K562 (cell line): ENCODE measurements at regions not wholly inside any gene's neighbourhood (a gene's known extent, or its start where the extent isn't known, plus 50 kb on each side); places are given as distances from the start of the nearest gene placed in this dataset.

Experiments
- BACH1 ChIP-seq: fragments of 200-800 bp; sonication (Bioruptor generic); IDR thresholded peaks from 2 replicates; pipeline ENCODE4 v1.6.1; 2016; ENCODE audit warnings: missing genetic modification characterization, missing compliant biosample characterization
- DIDO1 ChIP-seq: fragments of 450-650 bp; IDR thresholded peaks from 2 replicates; pipeline ENCODE4 v1.6.1; 2016; ENCODE audit warnings: low read depth, missing biosample characterization, missing genetic modification characterization
- OTX1 ChIP-seq: fragments of 450-650 bp; formaldehyde crosslinking; IDR thresholded peaks from 2 replicates; pipeline ENCODE4 v1.4.0; 2022; ENCODE audit warnings: mild to moderate bottlenecking
- RREB1 ChIP-seq: fragments of 250-450 bp; sonication (Bioruptor Pico); IDR thresholded peaks from 2 replicates; pipeline ENCODE4 v1.4.0; 2020
- SFPQ ChIP-seq: fragments of 200-400 bp; formaldehyde crosslinking; IDR thresholded peaks from 2 replicates; pipeline ENCODE4 v1.6.1; 2017; ENCODE audit warnings: mild to moderate bottlenecking, low read depth, low read length, moderate library complexity
- THRB ChIP-seq: fragments of 450-650 bp; formaldehyde crosslinking; conservative IDR thresholded peaks from 2 replicates; pipeline ENCODE4 v1.4.0; 2022; ENCODE audit warnings: mild to moderate bottlenecking, missing genetic modification characterization
- U2AF1 ChIP-seq: fragments of 200-400 bp; formaldehyde crosslinking; optimal IDR thresholded peaks from 2 replicates; pipeline ENCODE3; 2017; ENCODE audit warnings: mild to moderate bottlenecking, low read depth, low read length, moderate library complexity
- ZKSCAN8 ChIP-seq: fragments of 200-800 bp; sonication (Bioruptor generic); IDR thresholded peaks from 2 replicates; pipeline ENCODE4 v1.6.1; 2016; ENCODE audit warnings: missing genetic modification characterization, missing compliant biosample characterization
- ZNF318 ChIP-seq, 2 experiments: fragments of 450-650 bp; IDR thresholded peaks; 2 replicates each; pipeline ENCODE4 v1.6.1; 2016; ENCODE audit warnings: mild to moderate bottlenecking in 2 of 2, borderline replicate concordance in 1 of 2, low read depth in 1 of 2, moderate library complexity in 1 of 2

GRCh38 chr6:27091661-27092315 is 155.7 kb upstream of the PRSS16 start (continued):
- no peak for TF ChIP-seq ZNF318 (IDR thresholded peaks at IDR 0.05; ENCODE audit: borderline replicate concordance in 1 of 2, low read depth in 1 of 2)
- no peak; the same call in 1 of the 2 replicates for TF ChIP-seq OTX1 (CRISPR knock-in tag)
- TF ChIP-seq SFPQ = no peak
- TF ChIP-seq DIDO1 = no peak
- TF ChIP-seq BACH1 (tag) = no peak; the same call in 1 of the 2 replicates
- TF ChIP-seq U2AF1 = no peak
- TF ChIP-seq THRB (CRISPR knock-in tag) = peak; percentile 80
- peak; percentile 68; the same call in 1 of the 2 replicates for TF ChIP-seq ZKSCAN8 (CRISPR knock-in tag)
- no peak for TF ChIP-seq RREB1 (CRISPR knock-in tag)
